Stimulated activated CD4-positive, alpha-beta T cell treated with anti-CD3 and anti-CD28 coated beads, Interleukin-12 subunit alpha, Interleukin-12 subunit beta, amount 100 ng/mL, for 4 hours (primary cell): ENCODE measurements at regions not wholly inside any gene's neighbourhood (a gene's known extent, or its start where the extent isn't known, plus 50 kb on each side); places are given as distances from the start of the nearest gene placed in this dataset.

Source experiments
- DNase-seq: peaks from one replicate; pipeline ENCODE4 v3.0.0-alpha.2; 2020

DNA sequence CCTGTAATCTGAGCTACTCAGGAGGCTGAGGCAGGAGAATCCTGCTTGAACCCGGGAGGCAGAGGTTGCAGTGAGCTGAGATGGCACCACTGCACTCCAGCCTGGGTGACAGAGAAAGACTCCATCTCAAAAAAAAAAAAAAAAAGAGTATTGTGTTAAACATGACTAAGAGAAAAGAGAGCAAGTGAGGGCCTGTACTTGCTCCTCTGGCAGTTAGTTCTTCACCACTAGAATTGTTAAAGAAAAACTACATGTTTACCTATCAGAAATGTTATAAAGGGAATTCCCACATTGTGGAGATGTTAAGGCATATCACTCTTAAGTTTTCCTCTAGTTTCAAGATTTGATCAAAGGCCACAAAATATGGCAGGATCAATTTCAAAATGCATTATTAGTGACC, 75.4 kb upstream of the LRATD1 start:
- no peak for DNase-seq

DNA sequence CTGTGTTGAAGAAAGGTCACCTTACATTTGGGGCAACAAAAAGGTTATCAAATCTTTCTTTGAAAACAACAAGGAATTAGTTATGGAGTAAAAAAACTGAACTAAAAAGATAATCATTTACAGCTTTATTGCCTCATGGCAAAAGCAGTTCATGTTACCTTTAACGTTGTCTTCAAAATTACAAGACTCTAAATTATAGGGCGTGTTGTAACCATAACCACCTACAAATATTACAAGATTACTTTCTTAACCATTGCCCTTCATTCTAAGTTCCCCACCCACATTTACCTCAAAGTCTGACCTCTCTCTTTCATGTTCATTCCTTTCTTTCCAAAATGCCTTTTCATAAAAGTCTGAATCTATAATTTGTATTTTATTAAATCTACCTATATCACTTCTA, 74.6 kb upstream of the LRATD1 start:
- no peak for DNase-seq

DNA sequence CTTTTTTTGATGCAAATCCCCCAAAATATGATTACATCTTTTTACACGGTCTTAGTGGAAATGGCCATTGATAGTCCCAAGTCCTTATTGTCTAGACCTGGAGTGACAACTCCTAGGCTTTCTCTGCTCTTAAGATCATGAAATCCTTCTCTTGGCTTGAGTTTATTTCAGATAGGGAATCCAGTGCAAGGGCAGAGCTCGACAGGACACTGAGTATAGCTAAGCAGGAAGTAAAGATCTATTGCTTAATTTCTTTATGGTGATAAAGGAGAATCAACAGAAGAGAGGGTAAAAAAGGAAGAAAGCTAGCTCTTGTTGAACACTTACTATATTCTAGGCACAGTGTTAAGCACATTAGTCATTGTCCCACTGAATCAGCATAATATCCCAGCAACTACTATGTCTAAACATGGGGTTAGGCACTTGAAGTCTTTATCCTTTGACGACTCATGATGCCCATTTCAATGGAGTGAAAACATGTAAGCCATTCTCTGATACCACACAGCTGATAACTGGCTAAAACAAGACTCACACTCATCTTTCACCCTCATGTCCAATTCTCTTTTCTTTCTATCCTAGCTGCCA, 74.1 kb upstream of the LRATD1 start:
- DNase-seq = no peak

DNA sequence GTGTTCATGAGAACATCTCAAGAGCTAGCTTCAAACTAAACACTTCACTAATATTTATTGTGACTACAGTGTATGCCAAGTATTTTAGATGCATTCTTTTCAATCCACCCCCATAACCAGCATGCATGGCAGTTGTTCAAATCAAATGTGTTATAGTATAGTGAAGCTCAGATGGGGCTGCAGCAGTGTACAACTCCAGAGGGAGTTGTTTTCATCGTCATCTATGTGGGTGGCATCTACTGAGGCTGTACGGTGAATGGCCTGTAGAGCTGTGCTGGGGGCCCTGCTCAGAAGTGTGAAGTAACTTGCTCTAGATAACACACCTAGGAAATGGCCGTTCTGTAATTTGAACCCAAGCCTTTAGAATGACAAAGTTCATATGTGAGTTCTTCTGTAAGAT, 71.8 kb upstream of the LRATD1 start:
- DNase-seq = no peak

DNA sequence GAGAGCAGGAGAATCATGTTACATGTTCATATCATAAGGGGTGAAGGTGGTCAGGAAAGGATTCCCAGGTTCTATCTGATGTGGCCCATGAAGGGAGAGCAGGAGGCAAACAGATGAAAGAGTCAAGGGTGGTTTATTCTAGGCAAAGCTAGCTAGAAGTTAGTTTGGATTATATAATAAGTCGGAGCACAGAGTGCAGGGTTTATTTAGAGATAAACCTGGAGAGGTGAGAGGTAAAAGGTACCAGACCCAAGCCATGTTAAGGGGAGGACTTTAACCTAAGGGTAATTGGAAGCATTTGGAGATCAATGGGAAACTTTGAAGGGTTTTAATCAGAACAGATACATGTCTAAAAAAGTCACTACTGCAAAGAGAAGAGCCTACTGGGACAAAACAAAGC, 69.2 kb upstream of the LRATD1 start:
- DNase-seq = no peak

DNA sequence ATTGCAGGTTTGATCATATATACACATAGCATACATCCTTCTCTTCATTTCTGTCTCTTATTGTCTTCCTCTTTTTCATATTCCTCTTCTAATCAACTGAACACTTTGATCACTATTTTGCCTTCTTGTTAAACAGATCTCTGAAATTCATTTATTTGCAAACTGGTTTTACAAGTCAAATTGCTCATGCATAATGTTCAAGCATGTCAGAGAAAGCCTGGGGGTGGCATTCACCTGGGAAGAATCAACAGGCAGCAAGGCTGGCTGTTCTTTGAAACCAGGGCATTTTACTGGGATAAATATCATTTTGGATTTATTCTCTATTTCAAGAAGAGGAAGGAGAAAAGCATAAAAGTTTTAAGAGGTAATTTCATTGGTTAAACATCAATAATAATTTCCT, 66.9 kb upstream of the LRATD1 start:
- no peak for DNase-seq

DNA sequence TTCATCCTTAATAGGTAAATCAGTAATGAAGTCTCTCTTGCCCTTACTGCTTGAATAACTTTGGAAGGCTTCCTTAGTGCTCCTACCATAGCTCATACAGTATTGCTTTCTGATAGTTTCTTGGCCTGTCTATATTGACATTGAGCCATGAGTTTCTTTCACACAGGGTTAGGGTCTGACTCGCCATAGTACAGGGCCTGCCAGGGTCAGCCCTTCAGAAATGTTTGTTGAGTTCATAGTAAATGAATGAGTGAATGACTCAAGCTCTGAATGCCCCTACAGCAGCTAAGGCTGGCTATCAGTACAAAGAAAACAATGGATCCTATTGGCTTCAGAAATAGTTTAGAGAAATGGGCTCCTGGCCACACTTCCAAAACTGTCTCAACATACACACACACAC, 65.0 kb upstream of the LRATD1 start:
- no peak for DNase-seq

DNA sequence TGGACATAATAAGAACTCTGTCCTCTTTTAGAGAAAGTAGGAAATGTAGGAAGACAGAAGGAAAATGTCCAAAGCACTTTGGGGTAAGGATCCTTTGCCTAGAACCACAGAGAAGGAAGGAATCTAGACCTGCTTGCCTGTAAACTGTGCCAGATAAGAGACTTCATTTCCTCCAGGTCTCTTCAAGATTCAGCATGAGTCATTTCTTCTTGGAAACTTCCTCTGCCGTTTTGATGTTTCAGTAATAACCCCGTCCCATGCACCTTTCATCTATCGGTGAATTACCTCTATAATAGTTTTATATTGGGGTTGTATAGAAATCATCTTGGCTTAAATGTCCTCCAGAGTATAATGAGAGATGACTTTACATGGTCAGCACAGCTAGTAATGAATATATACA, 63.2 kb upstream of the LRATD1 start:
- DNase-seq = no peak

DNA sequence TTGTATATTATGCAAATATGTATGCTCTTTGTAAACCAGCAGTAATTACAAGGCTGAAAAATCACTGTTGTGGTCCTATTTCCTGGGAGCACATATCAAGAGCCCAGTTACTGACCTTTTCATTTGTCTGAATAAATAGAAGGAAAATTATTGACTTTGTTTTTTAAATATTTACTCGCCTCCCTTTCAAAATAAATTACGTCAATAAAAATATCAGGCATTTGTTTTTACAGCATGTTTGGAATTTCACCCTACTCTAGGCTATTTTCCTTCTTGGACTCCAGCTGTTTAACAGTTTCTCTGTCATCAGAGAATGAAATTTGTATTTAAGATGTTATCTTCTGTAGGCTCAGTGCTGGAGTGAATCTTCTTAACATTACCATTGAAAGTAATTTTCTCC, 59.9 kb upstream of the LRATD1 start:
- DNase-seq = no peak

DNA sequence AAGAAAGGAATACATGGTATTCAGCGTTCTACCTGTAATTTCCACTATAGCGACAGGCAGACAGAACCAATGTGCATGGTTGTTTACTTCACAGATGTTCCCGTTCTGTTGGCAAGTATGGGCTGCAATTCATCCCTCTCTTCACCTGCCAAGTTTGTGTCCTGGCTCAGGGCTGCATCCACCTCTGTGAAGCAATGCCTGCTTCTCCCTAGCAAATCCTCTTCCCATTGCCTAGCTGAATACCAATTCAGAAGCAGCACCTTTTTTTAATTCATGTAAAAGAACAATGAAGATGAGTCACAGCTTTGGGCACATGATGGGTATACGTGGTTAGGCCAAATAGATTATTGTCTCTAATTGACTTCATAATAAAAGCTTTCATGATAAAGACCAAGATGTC, 54.7 kb upstream of the LRATD1 start:
- no peak for DNase-seq
